ENCODE measurements at regions not wholly inside any gene's neighbourhood (a gene's known extent, or its start where the extent isn't known, plus 50 kb on each side); places are given as distances from the start of the nearest gene placed in this dataset.

- no peaks in the 10 kb centered on the region for H3K36me3 ChIP-seq (ENCODE audit: control insufficient read depth, insufficient read depth, low read length)
- no peaks in the 10 kb centered on the region for H3K9me3 ChIP-seq (ENCODE audit: control insufficient read depth, insufficient read depth, low read depth, low read length)
- in situ Hi-C loops (cut with HindIII; ENCODE audit: low pct_unique_long_range_greater_than_20kb, low sequenced_read_pairs) (no loop called here), intact Hi-C loops (cut with micrococcal nuclease; ENCODE audit: unreplicated experiment) (no loop called here)
- ATAC-seq (no peak), DNase-seq (ENCODE audit: low read depth, low spot score) (no peak)
- H3K4me1 ChIP-seq (ENCODE audit: control insufficient read depth, insufficient read depth, low read length): no peaks in the 10 kb centered on the region
- H3K4me3 ChIP-seq (ENCODE audit: low read depth in 2 of 2, low read length in 2 of 2): no peak overlapping the region
- POLR2A ChIA-PET: no interaction called here
- TF ChIP-seq SIN3A (IDR thresholded peaks at IDR 0.05; ENCODE audit: borderline replicate concordance, insufficient read depth, low read depth, low read length) (no peak), REST (IDR thresholded peaks at IDR 0.05; ENCODE audit: insufficient read depth in 1 of 2, low read depth in 2 of 2, low read length in 1 of 2) (no peak), CTCF (IDR thresholded peaks at IDR 0.05) (no peak), TCF7L2 (IDR thresholded peaks at IDR 0.05; ENCODE audit: low read depth, low read length) (no peak), POLR2AphosphoS5 (IDR thresholded peaks at IDR 0.05; ENCODE audit: low read depth, low read length) (no peak)
- CTCF ChIA-PET: no interaction called here
- BruUV-seq (replicated peaks): no TSS peak
- no peaks in the 10 kb centered on the region for H3K27me3 ChIP-seq (ENCODE audit: control insufficient read depth, insufficient read depth, low read length)
- H3K27ac ChIP-seq (ENCODE audit: low read length): no peak overlapping the region
These were observed 200.9 kb upstream of the HS3ST5 start for GRCh38 chr6:114543696-114544095.

DNA sequence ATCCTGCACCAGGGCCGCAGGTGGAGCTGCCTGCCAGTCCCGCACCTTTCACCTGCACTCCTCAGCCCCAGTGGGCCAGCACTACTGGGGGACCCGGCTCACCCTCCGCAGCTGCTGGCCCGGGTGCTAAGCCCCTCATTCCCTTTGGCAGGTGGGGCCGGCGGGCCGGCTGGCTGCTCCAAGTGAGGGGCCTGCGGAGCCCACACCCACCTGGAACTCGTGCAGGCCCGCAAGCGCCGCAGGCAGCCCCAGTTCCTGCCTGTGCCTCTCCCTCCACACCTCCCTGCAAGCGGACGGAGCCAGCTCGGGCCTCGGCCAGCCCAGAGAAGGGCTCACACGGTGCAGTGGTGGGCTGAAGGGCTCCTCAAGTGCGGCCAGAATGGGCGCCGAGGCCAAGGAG is 199.0 kb upstream of the HS3ST5 start:
- Histone ChIP-seq H3K4me1 (ENCODE audit: control insufficient read depth, insufficient read depth, low read length) (no peaks in the 10 kb centered on the region), H3K27ac (ENCODE audit: low read length) (no peak overlapping the region), H3K36me3 (ENCODE audit: control insufficient read depth, insufficient read depth, low read length) (no peaks in the 10 kb centered on the region), H3K9me3 (ENCODE audit: control insufficient read depth, insufficient read depth, low read depth, low read length) (no peaks in the 10 kb centered on the region), H3K4me3 (ENCODE audit: low read depth in 2 of 2, low read length in 2 of 2) (no peak overlapping the region), H3K27me3 (ENCODE audit: control insufficient read depth, insufficient read depth, low read length) (no peaks in the 10 kb centered on the region)
- intact Hi-C loops (cut with micrococcal nuclease; ENCODE audit: unreplicated experiment) (no loop called here), in situ Hi-C loops (cut with HindIII; ENCODE audit: low pct_unique_long_range_greater_than_20kb, low sequenced_read_pairs) (no loop called here)
- TF ChIP-seq REST (IDR thresholded peaks at IDR 0.05; ENCODE audit: insufficient read depth in 1 of 2, low read depth in 2 of 2, low read length in 1 of 2): no peak
- no peak for TF ChIP-seq SIN3A (IDR thresholded peaks at IDR 0.05; ENCODE audit: borderline replicate concordance, insufficient read depth, low read depth, low read length)
- no peak for TF ChIP-seq CTCF (IDR thresholded peaks at IDR 0.05)
- no peak for TF ChIP-seq TCF7L2 (IDR thresholded peaks at IDR 0.05; ENCODE audit: low read depth, low read length)
- no peak for TF ChIP-seq POLR2AphosphoS5 (IDR thresholded peaks at IDR 0.05; ENCODE audit: low read depth, low read length)
- no peak for DNase-seq (ENCODE audit: low read depth, low spot score)
- CTCF ChIA-PET: no interaction called here
- ATAC-seq: no peak
- no TSS peak for BruUV-seq (replicated peaks)
- POLR2A ChIA-PET: no interaction called here
